NT2/D1 (cell line): ENCODE measurements at regions not wholly inside any gene's neighbourhood (a gene's known extent, or its start where the extent isn't known, plus 50 kb on each side); places are given as distances from the start of the nearest gene placed in this dataset.

Experiments
- SUZ12 ChIP-seq: IDR thresholded peaks from 2 replicates; pipeline ENCODE4 v1.6.1; 2011; ENCODE audit not compliant: insufficient read length, insufficient read depth; ENCODE audit errors: extremely low read depth
- YY1 ChIP-seq: IDR thresholded peaks from 2 replicates; pipeline ENCODE4 v1.6.1; 2011; ENCODE audit not compliant: insufficient read length, insufficient read depth
- ZNF274 ChIP-seq: IDR thresholded peaks from 2 replicates; pipeline ENCODE4 v1.6.1; 2011; ENCODE audit warnings: mild to moderate bottlenecking, low read depth, low read length

- no peak for TF ChIP-seq ZNF274
- no peak for TF ChIP-seq YY1
- TF ChIP-seq SUZ12, result no peak
Observed at GRCh38 chr15:62985768-62986167, 56.8 kb upstream of the TPM1 start.
